A673 (cell line): ENCODE measurements at regions not wholly inside any gene's neighbourhood (a gene's known extent, or its start where the extent isn't known, plus 50 kb on each side); places are given as distances from the start of the nearest gene placed in this dataset.

Source experiments
- BruUV-seq: library from RNA; stranded (reverse); fragments of 400-500 nt; replicated peaks from 2 replicates; lab custom pipeline; 2021; lab: Mats Ljungman, UMichigan
- CTCF ChIA-PET: fragments of 300-600 bp; sonication (Branson Sonifier 250); formaldehyde crosslinking; loops from one replicate; lab custom pipeline; 2022; ENCODE audit warnings: antibody characterized with exemption; lab: Charles Lee
- POLR2A ChIA-PET: fragments of 300-600 bp; sonication (Branson Sonifier 250); formaldehyde crosslinking; loops from one replicate; lab custom pipeline; 2022; ENCODE audit warnings: antibody characterized with exemption; ENCODE audit not compliant: low non-redundant PET; lab: Charles Lee
- DNase-seq: peaks from one replicate; pipeline ENCODE4 v3.0.0-alpha.2; 2015; ENCODE audit warnings: low spot score
- H3K27ac ChIP-seq: fragments of 200-600 bp; sonication (generic); 2 replicates; pipeline ENCODE4 v1.5.1; 2016; ENCODE audit warnings: mixed run types, low read depth, mild to moderate bottlenecking, mixed read lengths, antibody characterized with exemption, low read length; ENCODE audit not compliant: poor library complexity, severe bottlenecking
- H3K27me3 ChIP-seq: fragments of 200-600 bp; sonication (generic); replicated peaks from 2 replicates; pipeline ENCODE4 v1.6.1; 2017; ENCODE audit warnings: mixed run types, low read depth, mild to moderate bottlenecking, mixed read lengths, antibody characterized with exemption, low read length; ENCODE audit not compliant: insufficient read depth, poor library complexity
- H3K36me3 ChIP-seq: fragments of 200-600 bp; sonication (generic); 2 replicates; pipeline ENCODE4 v1.6.1; 2016; ENCODE audit warnings: mixed run types, mild to moderate bottlenecking, mixed read lengths, antibody characterized with exemption, low read length; ENCODE audit not compliant: insufficient read depth, poor library complexity, severe bottlenecking
- H3K4me1 ChIP-seq: fragments of 200-600 bp; sonication (generic); 2 replicates; pipeline ENCODE4 v1.6.1; 2017; ENCODE audit warnings: mixed run types, mild to moderate bottlenecking, mixed read lengths, antibody characterized with exemption, low read length; ENCODE audit not compliant: insufficient read depth, poor library complexity, severe bottlenecking
- H3K4me3 ChIP-seq: fragments of 200-600 bp; sonication (generic); 2 replicates; pipeline ENCODE4 v1.5.1; 2016; ENCODE audit warnings: low read depth, mixed run types, mild to moderate bottlenecking, mixed read lengths, low read length; ENCODE audit not compliant: poor library complexity, severe bottlenecking
- H3K9me3 ChIP-seq: fragments of 200-600 bp; sonication (generic); 2 replicates; pipeline ENCODE4 v1.6.1; 2016; ENCODE audit warnings: mixed run types, low read depth, mild to moderate bottlenecking, mixed read lengths, antibody characterized with exemption, low read length; ENCODE audit not compliant: poor library complexity, severe bottlenecking
- EZH2 ChIP-seq: fragments of 200-600 bp; sonication (generic); IDR thresholded peaks from 2 replicates; pipeline ENCODE4 v1.6.1; 2017; ENCODE audit warnings: borderline replicate concordance, low read depth, mild to moderate bottlenecking, mixed read lengths, antibody characterized with exemption, low read length; ENCODE audit not compliant: poor library complexity, severe bottlenecking
- intact Hi-C: fragments of 100-400 bp; cut with micrococcal nuclease; formaldehyde crosslinking; loops from one replicate; pipeline ENCODE4 v1.10.0; 2022; ENCODE audit not compliant: unreplicated experiment
- TF ChIP-seq, protein P1 (sequence below): fragments of 300-800, 200-600 bp; sonication (generic); conservative IDR thresholded peaks from 2 replicates; pipeline ENCODE4 v1.5.1; 2017; ENCODE audit warnings: low read depth, mild to moderate bottlenecking, antibody characterized with exemption, low read length, moderate library complexity, mixed read lengths

- intact Hi-C loops: no loop called here
- no peak for TF ChIP-seq EZH2
- TF ChIP-seq, protein P1, sequence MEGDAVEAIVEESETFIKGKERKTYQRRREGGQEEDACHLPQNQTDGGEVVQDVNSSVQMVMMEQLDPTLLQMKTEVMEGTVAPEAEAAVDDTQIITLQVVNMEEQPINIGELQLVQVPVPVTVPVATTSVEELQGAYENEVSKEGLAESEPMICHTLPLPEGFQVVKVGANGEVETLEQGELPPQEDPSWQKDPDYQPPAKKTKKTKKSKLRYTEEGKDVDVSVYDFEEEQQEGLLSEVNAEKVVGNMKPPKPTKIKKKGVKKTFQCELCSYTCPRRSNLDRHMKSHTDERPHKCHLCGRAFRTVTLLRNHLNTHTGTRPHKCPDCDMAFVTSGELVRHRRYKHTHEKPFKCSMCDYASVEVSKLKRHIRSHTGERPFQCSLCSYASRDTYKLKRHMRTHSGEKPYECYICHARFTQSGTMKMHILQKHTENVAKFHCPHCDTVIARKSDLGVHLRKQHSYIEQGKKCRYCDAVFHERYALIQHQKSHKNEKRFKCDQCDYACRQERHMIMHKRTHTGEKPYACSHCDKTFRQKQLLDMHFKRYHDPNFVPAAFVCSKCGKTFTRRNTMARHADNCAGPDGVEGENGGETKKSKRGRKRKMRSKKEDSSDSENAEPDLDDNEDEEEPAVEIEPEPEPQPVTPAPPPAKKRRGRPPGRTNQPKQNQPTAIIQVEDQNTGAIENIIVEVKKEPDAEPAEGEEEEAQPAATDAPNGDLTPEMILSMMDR: no peak
- no TSS peak for BruUV-seq
- Histone ChIP-seq H3K9me3 (no peaks in the 10 kb centered on the region), H3K27me3 (no peaks in the 10 kb centered on the region), H3K27ac (no peak overlapping the region), H3K4me3 (no peak overlapping the region), H3K36me3 (no peaks in the 10 kb centered on the region), H3K4me1 (no peaks in the 10 kb centered on the region)
- POLR2A ChIA-PET: no interaction called here
- DNase-seq: no peak
- CTCF ChIA-PET: no interaction called here
Measured at GRCh38 chr5:158287643-158288271, 428.8 kb upstream of the CLINT1 start.

- no TSS peak for BruUV-seq
- ChIA-PET CTCF (no interaction called here), POLR2A (no interaction called here)
- Histone ChIP-seq H3K27me3 (no peaks in the 10 kb centered on the region), H3K36me3 (no peaks in the 10 kb centered on the region), H3K4me1 (no peaks in the 10 kb centered on the region), H3K4me3 (no peak overlapping the region), H3K9me3 (no peaks in the 10 kb centered on the region), H3K27ac (no peak overlapping the region)
- no peak for DNase-seq
- intact Hi-C loops: no loop called here
- no peak for TF ChIP-seq EZH2
- TF ChIP-seq, protein P1: no peak
Measured at GRCh38 chr5:158286827-158287226, 427.9 kb upstream of the CLINT1 start.

- no peak overlapping the region for H3K27ac ChIP-seq
- intact Hi-C loops: no loop called here
- no TSS peak for BruUV-seq
- ChIA-PET POLR2A (no interaction called here), CTCF (no interaction called here)
- no peak overlapping the region for H3K4me3 ChIP-seq
- no peaks in the 10 kb centered on the region for H3K9me3 ChIP-seq
- H3K4me1 ChIP-seq: no peaks in the 10 kb centered on the region
- TF ChIP-seq, protein P1: no peak
- H3K36me3 ChIP-seq: no peaks in the 10 kb centered on the region
- no peak for DNase-seq
- no peaks in the 10 kb centered on the region for H3K27me3 ChIP-seq
Measured at GRCh38 chr5:158285698-158286097, 426.8 kb upstream of the CLINT1 start.
